NCI-H2081 (cell line): ENCODE measurements at regions not wholly inside any gene's neighbourhood (a gene's known extent, or its start where the extent isn't known, plus 50 kb on each side); places are given as distances from the start of the nearest gene placed in this dataset.

Experiments
- DNase-seq, 2 experiments: peaks; one replicate each; lab custom pipeline; 2025; lab: John Stamatoyannopoulos, UW

- no peak for DNase-seq
These were observed 263.1 kb downstream of the ZNF536 start for GRCh38 chr19:30634996-30635975.

- no peak for DNase-seq
These were observed 262.1 kb downstream of the ZNF536 start for GRCh38 chr19:30634131-30634830.

GRCh38 chr19:30631033-30631370, 258.8 kb downstream of the ZNF536 start:
- no peak for DNase-seq

- DNase-seq = no peak
These were observed 258.3 kb downstream of the ZNF536 start for GRCh38 chr19:30630289-30631032.

GRCh38 chr19:30629086-30629485, 256.9 kb downstream of the ZNF536 start:
- no peak for DNase-seq

GRCh38 chr19:30626626-30626966, 254.4 kb downstream of the ZNF536 start:
- DNase-seq = no peak

- DNase-seq = no peak
These were observed 253.9 kb downstream of the ZNF536 start for GRCh38 chr19:30625947-30626625.

GRCh38 chr19:30622276-30622675, 250.1 kb downstream of the ZNF536 start:
- DNase-seq = no peak

GRCh38 chr19:30621326-30621920, 249.2 kb downstream of the ZNF536 start:
- no peak for DNase-seq

- no peak for DNase-seq
These were observed 248.2 kb downstream of the ZNF536 start for GRCh38 chr19:30620354-30620753.

GRCh38 chr19:30609656-30610270, 237.6 kb downstream of the ZNF536 start:
- DNase-seq = no peak

GRCh38 chr19:30608471-30608870, 236.3 kb downstream of the ZNF536 start:
- no peak for DNase-seq
